SK-N-MC (cell line): ENCODE measurements at regions not wholly inside any gene's neighbourhood (a gene's known extent, or its start where the extent isn't known, plus 50 kb on each side); places are given as distances from the start of the nearest gene placed in this dataset.
"Not testable (repeated sequence)": the region's sequence is repeated elsewhere in the genome, so short reads cannot be mapped to it uniquely, and the experiment has no call there.

Source experiments
- DNase-seq: peaks from one replicate; pipeline ENCODE4 v3.0.0-alpha.2; 2011; ENCODE audit warnings: low read depth, low spot score
- H3K27ac ChIP-seq: fragments of 200-600 bp; sonication (generic); 2 replicates; pipeline ENCODE4 v1.5.1; 2016; ENCODE audit warnings: mixed run types
- H3K36me3 ChIP-seq: fragments of 200-600 bp; sonication (generic); 2 replicates; pipeline ENCODE4 v1.6.1; 2017; ENCODE audit warnings: antibody characterized with exemption, low read length, mixed read lengths; ENCODE audit not compliant: insufficient read depth
- H3K4me3 ChIP-seq: fragments of 200-600 bp; sonication (generic); 2 replicates; pipeline ENCODE4 v1.5.1; 2016
- H3K9ac ChIP-seq: fragments of 200-600 bp; sonication (generic); 2 replicates; pipeline ENCODE4 v1.8.0; 2017; ENCODE audit warnings: mixed run types, mixed read lengths; ENCODE audit not compliant: insufficient read length
- H3K9me3 ChIP-seq: fragments of 200-600 bp; sonication (generic); 2 replicates; pipeline ENCODE4 v1.6.1; 2017; ENCODE audit warnings: low read depth, mild to moderate bottlenecking, antibody characterized with exemption, low read length, moderate library complexity, mixed read lengths
- EZH2 ChIP-seq: fragments of 200-600 bp; sonication (generic); IDR thresholded peaks from one replicate; pipeline ENCODE4 v1.6.1; 2017; ENCODE audit warnings: antibody characterized with exemption
- FOXP2 ChIP-seq: optimal IDR thresholded peaks from 2 replicates; pipeline ENCODE3; 2011; ENCODE audit warnings: mild to moderate bottlenecking, moderate library complexity; ENCODE audit not compliant: insufficient read depth; ENCODE audit errors: extremely low read length, control extremely low read depth
- POLR2AphosphoS5 ChIP-seq: IDR thresholded peaks from 2 replicates; pipeline ENCODE4 v1.6.1; 2012; ENCODE audit warnings: mild to moderate bottlenecking, low read depth, low read length, borderline replicate concordance

DNA sequence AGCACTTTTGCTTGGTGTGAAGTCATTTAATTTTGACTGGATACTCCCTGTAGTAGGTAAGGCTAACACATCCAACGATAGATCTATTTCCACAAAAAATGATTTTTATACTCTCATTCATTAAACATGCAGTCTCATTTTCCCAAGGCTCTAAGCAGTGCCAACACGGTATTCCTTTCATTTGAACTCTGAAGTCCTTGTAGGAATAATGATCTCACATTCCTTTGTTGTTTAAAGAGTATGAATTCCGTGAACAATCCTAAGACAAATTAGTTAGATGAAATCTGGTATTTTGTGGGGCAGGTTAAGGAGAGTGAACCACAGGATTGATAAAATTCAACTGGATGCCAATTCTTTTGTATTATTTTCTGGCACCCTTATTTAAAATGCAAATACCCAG is 66.6 kb downstream of the LACC1 start:
- H3K4me3 ChIP-seq, result no peak overlapping the region
- H3K27ac ChIP-seq, result no peak overlapping the region
- TF ChIP-seq POLR2AphosphoS5 (no peak), EZH2 (no peak), FOXP2 (no peak)
- H3K36me3 ChIP-seq, result no peaks in the 10 kb centered on the region
- H3K9me3 ChIP-seq, result no peaks in the 10 kb centered on the region
- no peak for DNase-seq
- H3K9ac ChIP-seq, result no peak overlapping the region

DNA sequence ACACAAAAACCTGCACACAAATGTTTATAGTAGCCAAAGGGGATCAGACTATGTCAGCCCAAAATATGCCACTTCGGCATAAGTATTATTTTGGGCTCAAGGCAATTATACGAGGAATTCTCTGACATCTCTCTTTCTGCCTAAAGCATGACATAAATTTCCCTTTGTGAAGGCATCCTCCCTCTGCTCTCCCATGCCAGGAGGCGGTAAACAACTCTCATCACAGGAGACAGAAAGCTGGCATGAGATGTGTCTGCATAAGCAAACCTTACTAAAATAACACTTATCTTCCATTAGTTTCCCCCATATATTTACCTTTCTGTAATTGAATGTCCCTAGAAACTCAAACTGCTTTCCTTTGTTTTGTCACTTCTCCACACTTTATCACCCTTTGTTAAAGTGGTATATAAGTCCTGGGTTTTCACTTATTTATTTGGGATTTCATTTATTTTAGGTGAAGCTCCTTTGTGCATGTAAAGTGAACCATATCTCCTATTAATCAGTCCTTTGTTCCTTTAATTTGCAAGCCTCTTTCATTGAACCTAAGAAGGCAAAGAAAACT is 68.3 kb downstream of the LACC1 start:
- no peak overlapping the region for H3K9ac ChIP-seq
- no peak for DNase-seq
- TF ChIP-seq EZH2, result no peak
- TF ChIP-seq FOXP2, result no peak
- no peaks in the 10 kb centered on the region for H3K9me3 ChIP-seq
- no peaks in the 10 kb centered on the region for H3K36me3 ChIP-seq
- H3K27ac ChIP-seq, result no peak overlapping the region
- H3K4me3 ChIP-seq, result no peak overlapping the region

DNA sequence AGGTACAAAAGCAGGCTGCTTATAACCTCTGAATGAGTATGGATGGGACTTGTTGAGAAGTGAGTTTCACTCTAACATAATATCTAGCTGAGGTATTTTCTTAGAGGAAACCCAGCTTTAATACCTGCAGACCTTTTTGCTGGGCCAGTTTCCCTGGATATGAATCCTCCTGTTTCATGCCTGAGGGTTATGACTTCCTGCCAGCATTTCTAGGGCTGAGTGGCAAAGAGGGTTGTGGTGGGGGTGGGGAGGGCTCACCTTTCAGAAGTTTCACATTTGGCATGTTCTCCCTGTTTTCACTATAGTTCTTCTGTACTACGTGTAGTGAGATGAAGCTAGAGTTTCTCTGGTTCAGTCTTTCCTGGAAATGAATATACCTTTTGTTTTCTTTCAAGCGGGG is 73.7 kb downstream of the LACC1 start:
- no peak for DNase-seq
- no peak overlapping the region for H3K9ac ChIP-seq
- TF ChIP-seq POLR2AphosphoS5, result no peak
- no peak for TF ChIP-seq FOXP2
- no peak for TF ChIP-seq EZH2

DNA sequence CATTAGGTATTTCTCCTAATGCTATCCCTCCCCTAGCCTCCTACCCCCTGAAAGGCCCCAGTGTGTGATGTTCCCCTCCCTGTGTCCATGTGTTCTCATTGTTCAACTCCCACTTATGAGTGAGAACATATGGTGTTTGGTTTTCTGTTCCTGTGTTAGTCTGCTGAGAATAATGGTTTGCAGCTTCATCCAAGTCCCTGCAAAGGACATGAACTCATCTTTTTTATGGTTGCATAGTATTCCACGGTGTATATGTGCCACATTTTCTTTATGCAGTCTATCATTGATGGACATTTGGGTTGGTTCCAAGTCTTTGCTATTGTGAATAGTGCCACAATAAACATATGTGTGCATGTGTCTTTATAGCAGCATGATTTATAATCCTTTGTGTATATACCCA is 77.3 kb downstream of the LACC1 start:
- not testable (repeated sequence) for H3K4me3 ChIP-seq, H3K27ac ChIP-seq, H3K9me3 ChIP-seq, H3K9ac ChIP-seq, DNase-seq, H3K36me3 ChIP-seq

More for the DNA sequence above, 73.7 kb downstream of the LACC1 start:
- H3K4me3 ChIP-seq, result no peak overlapping the region
- H3K36me3 ChIP-seq, result no peaks in the 10 kb centered on the region
- no peak overlapping the region for H3K27ac ChIP-seq
- H3K9me3 ChIP-seq, result no peaks in the 10 kb centered on the region

DNA sequence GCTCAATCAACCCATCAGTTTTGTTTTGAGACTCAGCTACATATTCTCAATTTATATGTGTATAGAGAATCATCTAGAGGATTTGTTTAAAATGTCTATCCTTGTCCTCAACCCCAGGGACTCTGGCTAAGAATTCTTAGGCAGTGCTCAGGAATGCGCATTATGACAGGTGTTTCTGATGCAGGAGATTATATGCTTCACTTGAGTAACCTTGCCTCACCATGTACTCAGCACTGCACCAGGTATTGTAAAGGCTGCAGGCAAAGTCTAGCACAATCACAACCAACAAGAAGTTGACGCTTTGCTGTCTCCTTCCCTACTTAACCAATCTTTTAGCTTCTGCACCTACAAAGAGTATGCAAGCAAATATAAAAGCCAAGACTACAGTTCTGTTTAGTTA is 79.6 kb downstream of the LACC1 start:
- DNase-seq, result no peak
- no peak for TF ChIP-seq FOXP2
- TF ChIP-seq POLR2AphosphoS5, result no peak
- no peak for TF ChIP-seq EZH2
- Histone ChIP-seq H3K27ac (no peak overlapping the region), H3K4me3 (no peak overlapping the region), H3K36me3 (no peaks in the 10 kb centered on the region), H3K9ac (no peak overlapping the region), H3K9me3 (no peaks in the 10 kb centered on the region)

DNA sequence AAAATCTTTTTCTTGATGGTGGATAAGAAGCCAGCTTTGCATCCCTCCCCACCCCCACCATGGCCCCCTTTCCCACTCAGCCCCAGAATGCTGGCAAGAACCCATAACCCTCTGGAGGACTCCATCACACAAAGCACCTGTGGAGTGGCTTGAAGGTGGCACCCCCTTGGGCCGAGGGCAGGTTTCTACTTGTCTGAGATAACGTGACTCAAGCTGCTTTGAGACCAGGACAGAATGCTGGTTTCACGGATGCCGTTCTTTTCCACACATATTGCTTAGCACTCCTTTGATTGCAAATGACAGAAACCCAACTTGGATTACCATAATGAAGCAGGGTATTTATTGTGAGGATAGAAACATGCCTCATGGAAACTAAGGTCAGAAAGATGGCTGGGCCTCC is 82.2 kb downstream of the LACC1 start:
- Histone ChIP-seq H3K27ac (no peak overlapping the region), H3K36me3 (no peaks in the 10 kb centered on the region), H3K9ac (no peak overlapping the region), H3K4me3 (no peak overlapping the region), H3K9me3 (no peaks in the 10 kb centered on the region)
- no peak for TF ChIP-seq EZH2
- no peak for TF ChIP-seq POLR2AphosphoS5
- no peak for TF ChIP-seq FOXP2
- DNase-seq, result no peak

DNA sequence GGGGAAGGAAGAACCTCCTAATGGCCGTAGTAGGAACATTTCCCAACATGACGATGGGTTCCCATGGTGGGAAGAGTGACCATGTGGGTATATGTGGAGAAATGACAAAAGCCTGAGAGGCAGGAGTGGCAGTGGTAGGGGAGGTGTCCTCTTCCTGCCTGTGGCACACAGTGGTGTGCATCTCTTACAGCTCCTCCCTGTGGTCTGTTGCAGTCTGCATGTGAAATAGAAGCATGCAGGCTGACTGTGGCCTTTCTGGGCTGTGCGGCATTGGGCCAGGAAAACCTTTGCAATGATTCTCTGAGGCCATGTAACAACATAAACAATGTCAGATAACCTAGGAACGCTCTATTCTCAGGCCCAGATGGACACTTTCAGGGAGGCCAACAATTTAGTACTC is 84.0 kb downstream of the LACC1 start:
- DNase-seq, result no peak
- TF ChIP-seq FOXP2 (no peak), EZH2 (no peak), POLR2AphosphoS5 (no peak)

DNA sequence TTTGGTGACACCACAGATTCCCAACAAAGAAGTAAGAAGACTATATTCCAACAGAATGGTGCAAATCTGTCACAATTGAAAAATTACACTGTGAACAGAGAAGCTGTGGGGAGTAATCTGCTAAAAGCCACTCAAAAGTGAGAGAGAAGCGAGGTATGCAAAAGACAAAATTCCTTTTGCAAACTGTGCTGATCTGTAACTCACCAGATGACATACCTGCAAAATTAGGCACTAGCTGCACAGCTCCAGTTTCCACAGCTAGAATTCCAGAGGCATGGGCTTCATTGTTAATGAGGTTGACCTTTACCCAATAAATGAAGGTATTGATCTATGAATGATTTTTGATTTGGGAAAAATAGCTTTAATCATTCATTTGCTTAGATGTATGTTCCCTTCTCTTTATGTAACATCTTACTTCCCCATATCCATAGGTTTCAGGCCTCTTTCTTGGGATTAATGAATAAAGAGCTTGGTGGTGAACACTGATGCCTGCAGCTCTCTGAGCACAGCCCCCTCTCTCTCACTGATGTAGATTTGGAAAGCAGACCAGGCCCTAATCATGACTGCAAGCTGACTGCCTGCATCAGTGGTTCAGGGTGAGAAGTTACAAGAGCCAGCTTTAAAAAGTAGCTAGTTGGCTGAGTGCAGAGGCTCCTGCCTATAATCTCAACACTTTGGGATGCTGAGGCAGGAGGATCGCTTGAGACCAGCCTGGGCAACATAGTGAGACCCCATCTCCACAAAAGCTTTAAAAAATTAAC is 85.2 kb downstream of the LACC1 start:
- Histone ChIP-seq H3K9ac (no peak overlapping the region), H3K9me3 (no peaks in the 10 kb centered on the region), H3K4me3 (no peak overlapping the region), H3K27ac (no peak overlapping the region), H3K36me3 (no peaks in the 10 kb centered on the region)
- DNase-seq, result no peak
- TF ChIP-seq POLR2AphosphoS5, result no peak

More for the DNA sequence above, 84.0 kb downstream of the LACC1 start:
- no peaks in the 10 kb centered on the region for H3K36me3 ChIP-seq
- H3K9me3 ChIP-seq, result no peaks in the 10 kb centered on the region
- H3K27ac ChIP-seq, result no peak overlapping the region
- H3K4me3 ChIP-seq, result no peak overlapping the region
- no peak overlapping the region for H3K9ac ChIP-seq

DNA sequence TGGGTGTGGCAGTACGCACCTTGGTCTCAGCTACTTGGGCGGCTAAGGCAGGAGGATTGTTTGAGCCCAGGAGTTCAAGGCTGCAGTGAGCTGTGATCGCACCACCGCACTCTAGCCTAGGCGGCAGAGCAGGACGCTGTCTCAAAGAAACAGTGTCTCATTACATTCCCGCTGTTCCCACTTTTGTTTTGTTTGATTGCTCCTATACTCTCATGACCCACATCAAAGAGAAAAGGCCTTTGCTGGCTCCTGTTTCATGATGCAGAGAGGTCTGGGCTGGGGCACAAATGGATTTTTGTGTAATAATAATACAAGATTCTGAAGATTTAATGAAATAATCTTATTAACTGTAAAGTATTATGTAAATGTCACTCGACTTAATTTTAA is 85.7 kb downstream of the LACC1 start:
- no peaks in the 10 kb centered on the region for H3K36me3 ChIP-seq
- TF ChIP-seq EZH2, result no peak

DNA sequence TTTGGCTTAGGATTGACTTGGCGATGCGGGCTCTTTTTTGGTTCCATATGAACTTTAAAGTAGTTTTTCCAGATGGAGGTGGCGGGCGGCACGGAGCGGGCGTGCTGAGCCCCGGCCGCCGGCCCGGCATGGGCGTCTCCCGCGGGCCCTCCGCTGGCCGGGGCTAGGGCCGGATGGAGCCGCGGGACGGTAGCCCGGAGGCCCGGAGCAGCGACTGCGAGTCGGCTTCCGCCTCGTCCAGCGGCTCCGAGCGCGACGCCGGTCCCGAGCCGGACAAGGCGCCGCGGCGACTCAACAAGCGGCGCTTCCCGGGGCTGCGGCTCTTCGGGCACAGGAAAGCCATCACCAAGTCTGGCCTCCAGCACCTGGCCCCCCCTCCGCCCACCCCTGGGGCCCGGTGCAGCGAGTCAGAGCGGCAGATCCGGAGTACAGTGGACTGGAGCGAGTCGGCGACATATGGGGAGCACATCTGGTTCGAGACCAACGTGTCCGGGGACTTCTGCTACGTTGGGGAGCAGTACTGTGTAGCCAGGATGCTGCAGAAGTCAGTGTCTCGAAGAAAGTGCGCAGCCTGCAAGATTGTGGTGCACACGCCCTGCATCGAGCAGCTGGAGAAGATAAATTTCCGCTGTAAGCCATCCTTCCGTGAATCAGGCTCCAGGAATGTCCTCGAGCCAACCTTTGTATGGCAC is 88.7 kb downstream of the LACC1 start:
- H3K9me3 ChIP-seq, result not testable (repeated sequence)

More for the DNA sequence above, 85.7 kb downstream of the LACC1 start:
- no peaks in the 10 kb centered on the region for H3K9me3 ChIP-seq
- DNase-seq, result no peak
- no peak overlapping the region for H3K4me3 ChIP-seq
- H3K27ac ChIP-seq, result no peak overlapping the region
- no peak overlapping the region for H3K9ac ChIP-seq

DNA sequence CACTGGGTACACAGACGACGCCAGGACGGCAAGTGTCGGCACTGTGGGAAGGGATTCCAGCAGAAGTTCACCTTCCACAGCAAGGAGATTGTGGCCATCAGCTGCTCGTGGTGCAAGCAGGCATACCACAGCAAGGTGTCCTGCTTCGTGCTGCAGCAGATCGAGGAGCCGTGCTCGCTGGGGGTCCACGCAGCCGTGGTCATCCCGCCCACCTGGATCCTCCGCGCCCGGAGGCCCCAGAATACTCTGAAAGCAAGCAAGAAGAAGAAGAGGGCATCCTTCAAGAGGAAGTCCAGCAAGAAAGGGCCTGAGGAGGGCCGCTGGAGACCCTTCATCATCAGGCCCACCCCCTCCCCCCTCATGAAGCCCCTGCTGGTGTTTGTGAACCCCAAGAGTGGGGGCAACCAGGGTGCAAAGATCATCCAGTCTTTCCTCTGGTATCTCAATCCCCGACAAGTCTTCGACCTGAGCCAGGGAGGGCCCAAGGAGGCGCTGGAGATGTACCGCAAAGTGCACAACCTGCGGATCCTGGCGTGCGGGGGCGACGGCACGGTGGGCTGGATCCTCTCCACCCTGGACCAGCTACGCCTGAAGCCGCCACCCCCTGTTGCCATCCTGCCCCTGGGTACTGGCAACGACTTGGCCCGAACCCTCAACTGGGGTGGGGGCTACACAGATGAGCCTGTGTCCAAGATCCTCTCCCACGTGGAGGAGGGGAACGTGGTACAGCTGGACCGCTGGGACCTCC is 89.4 kb downstream of the LACC1 start:
- H3K9ac ChIP-seq, H3K9me3 ChIP-seq, H3K36me3 ChIP-seq, DNase-seq, H3K4me3 ChIP-seq, H3K27ac ChIP-seq: not testable (repeated sequence)

More for the DNA sequence above, 88.7 kb downstream of the LACC1 start:
- not testable (repeated sequence) for H3K9ac ChIP-seq, H3K4me3 ChIP-seq, DNase-seq, H3K36me3 ChIP-seq, H3K27ac ChIP-seq

DNA sequence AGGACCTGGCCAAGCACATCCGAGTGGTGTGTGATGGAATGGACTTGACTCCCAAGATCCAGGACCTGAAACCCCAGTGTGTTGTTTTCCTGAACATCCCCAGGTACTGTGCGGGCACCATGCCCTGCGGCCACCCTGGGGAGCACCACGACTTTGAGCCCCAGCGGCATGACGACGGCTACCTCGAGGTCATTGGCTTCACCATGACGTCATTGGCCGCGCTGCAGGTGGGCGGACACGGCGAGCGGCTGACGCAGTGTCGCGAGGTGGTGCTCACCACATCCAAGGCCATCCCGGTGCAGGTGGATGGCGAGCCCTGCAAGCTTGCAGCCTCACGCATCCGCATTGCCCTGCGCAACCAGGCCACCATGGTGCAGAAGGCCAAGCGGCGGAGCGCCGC is 90.2 kb downstream of the LACC1 start:
- H3K4me3 ChIP-seq, H3K9ac ChIP-seq, H3K9me3 ChIP-seq, DNase-seq, H3K36me3 ChIP-seq, H3K27ac ChIP-seq: not testable (repeated sequence)
